Smooth muscle cell (in vitro differentiated cells): ENCODE measurements at regions not wholly inside any gene's neighbourhood (a gene's known extent, or its start where the extent isn't known, plus 50 kb on each side); places are given as distances from the start of the nearest gene placed in this dataset.
A peak's percentile ranks its signal among the peaks of the same experiment; 100 is the strongest.

ENCODE experiments used
- DNase-seq: peaks from one replicate; lab custom pipeline; 2025; ENCODE audit not compliant: unreplicated experiment; lab: John Stamatoyannopoulos, UW
- H2AFZ ChIP-seq: fragments of 200-600 bp; sonication (generic); 2 replicates; pipeline ENCODE4 v1.6.0; 2016; ENCODE audit warnings: antibody characterized with exemption, low read depth, mild to moderate bottlenecking
- H3F3A ChIP-seq: fragments of 200-600 bp; sonication (generic); 2 replicates; pipeline ENCODE4 v1.6.0; 2017; ENCODE audit warnings: antibody characterized with exemption, low read depth
- H3K27ac ChIP-seq: fragments of 200-600 bp; sonication (generic); 2 replicates; pipeline ENCODE4 v1.5.1; 2016; ENCODE audit warnings: low read depth, mild to moderate bottlenecking
- H3K27me3 ChIP-seq: fragments of 200-600 bp; sonication (generic); 2 replicates; pipeline ENCODE4 v1.6.1; 2016; ENCODE audit warnings: low read depth, mild to moderate bottlenecking
- H3K36me3 ChIP-seq: fragments of 200-600 bp; sonication (generic); 2 replicates; pipeline ENCODE4 v1.5.1; 2016; ENCODE audit warnings: low read depth
- H3K4me1 ChIP-seq: fragments of 200-600 bp; sonication (generic); 2 replicates; pipeline ENCODE4 v1.5.1; 2016; ENCODE audit warnings: low read depth
- H3K4me2 ChIP-seq: fragments of 200-600 bp; sonication (generic); 2 replicates; pipeline ENCODE4 v1.6.0; 2016; ENCODE audit warnings: mild to moderate bottlenecking
- H3K4me3 ChIP-seq: fragments of 200-600 bp; sonication (generic); 2 replicates; pipeline ENCODE4 v1.5.1; 2016; ENCODE audit warnings: mild to moderate bottlenecking
- H3K79me2 ChIP-seq: fragments of 200-600 bp; sonication (generic); 2 replicates; pipeline ENCODE4 v1.6.0; 2016; ENCODE audit warnings: low read depth, mild to moderate bottlenecking
- H3K9ac ChIP-seq: fragments of 200-600 bp; sonication (generic); 2 replicates; pipeline ENCODE4 v1.6.0; 2016; ENCODE audit warnings: low read depth
- H3K9me3 ChIP-seq: fragments of 200-600 bp; sonication (generic); replicated peaks from 2 replicates; pipeline ENCODE4 v1.5.1; 2016; ENCODE audit warnings: low read depth
- H4K20me1 ChIP-seq: fragments of 200-600 bp; sonication (generic); 2 replicates; pipeline ENCODE4 v1.6.0; 2016; ENCODE audit warnings: low read depth
- WGBS: methylation state at CpG from one replicate; pipeline ENCODE4 v1.1.7; 2016; ENCODE audit warnings: low lambda C conversion rate; 5-methylcytosine and 5-hydroxymethylcytosine counted together
- TF ChIP-seq, protein P1 (sequence below): fragments of 200-600 bp; sonication (generic); IDR thresholded peaks from 2 replicates; pipeline ENCODE4 v1.5.1; 2017; ENCODE audit warnings: borderline replicate concordance, mild to moderate bottlenecking, antibody characterized with exemption; ENCODE audit not compliant: insufficient read depth, poor library complexity, severe bottlenecking

DNA sequence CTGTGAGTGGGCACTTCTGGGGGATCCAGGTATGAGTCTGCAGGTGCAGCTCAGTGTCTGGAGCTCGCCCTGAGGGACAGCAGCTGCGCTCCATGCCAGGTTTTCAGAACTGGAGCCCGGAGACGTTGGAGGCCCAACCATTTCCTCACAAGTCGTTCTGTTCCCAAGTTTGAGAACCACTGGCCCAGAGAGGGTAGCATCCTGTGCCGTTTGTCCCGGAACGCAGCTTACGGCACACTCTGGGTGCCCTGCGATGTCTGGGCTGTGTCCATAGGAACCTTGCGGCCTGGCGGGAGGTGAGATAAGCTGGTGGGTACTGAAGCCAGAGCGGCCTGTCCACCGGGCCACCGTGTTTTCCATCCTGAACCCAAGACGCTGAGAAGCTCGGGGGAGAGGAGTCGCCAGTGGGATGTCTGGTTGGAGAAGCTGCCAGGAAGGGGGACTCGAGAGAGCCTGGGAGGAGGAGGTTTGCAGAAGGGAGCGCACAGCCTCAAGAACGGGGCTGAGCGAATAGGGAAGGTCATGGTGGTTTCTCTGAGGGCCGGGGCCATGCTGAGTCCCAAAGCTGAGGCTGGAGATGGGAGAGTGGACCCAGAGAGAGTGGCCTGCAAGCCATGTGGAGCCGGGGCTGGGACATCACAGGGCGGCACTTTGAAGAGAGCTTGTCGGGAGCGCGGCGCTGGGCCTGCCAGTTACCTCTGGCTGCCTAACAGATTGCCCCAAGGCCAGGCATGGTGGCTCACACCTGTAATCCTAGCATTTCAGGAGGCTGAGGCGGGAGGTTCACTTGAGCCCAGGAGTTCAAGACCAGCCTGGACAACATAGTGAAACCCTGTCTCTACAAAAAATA is 211.0 kb upstream of the GSE1 start:
- TF ChIP-seq, protein P1, sequence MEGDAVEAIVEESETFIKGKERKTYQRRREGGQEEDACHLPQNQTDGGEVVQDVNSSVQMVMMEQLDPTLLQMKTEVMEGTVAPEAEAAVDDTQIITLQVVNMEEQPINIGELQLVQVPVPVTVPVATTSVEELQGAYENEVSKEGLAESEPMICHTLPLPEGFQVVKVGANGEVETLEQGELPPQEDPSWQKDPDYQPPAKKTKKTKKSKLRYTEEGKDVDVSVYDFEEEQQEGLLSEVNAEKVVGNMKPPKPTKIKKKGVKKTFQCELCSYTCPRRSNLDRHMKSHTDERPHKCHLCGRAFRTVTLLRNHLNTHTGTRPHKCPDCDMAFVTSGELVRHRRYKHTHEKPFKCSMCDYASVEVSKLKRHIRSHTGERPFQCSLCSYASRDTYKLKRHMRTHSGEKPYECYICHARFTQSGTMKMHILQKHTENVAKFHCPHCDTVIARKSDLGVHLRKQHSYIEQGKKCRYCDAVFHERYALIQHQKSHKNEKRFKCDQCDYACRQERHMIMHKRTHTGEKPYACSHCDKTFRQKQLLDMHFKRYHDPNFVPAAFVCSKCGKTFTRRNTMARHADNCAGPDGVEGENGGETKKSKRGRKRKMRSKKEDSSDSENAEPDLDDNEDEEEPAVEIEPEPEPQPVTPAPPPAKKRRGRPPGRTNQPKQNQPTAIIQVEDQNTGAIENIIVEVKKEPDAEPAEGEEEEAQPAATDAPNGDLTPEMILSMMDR: no peak
- no peak overlapping the region for H3K27ac ChIP-seq
- no peak for DNase-seq
- WGBS: 93% methylated on average over 30 of the region's 30 CpGs
- H3K4me3 ChIP-seq: no peak overlapping the region
- H3K9me3 ChIP-seq: no peaks in the 10 kb centered on the region
- no peaks in the 10 kb centered on the region for H3F3A ChIP-seq
- peak overlapping the region; percentile 2 for H3K4me2 ChIP-seq
- H3K27me3 ChIP-seq: no peaks in the 10 kb centered on the region
- no peaks in the 10 kb centered on the region for H3K79me2 ChIP-seq
- no peaks in the 10 kb centered on the region for H4K20me1 ChIP-seq
- H3K36me3 ChIP-seq: no peaks in the 10 kb centered on the region
- H3K4me1 ChIP-seq: peaks cover 5% of the 10 kb centered on the region
- no peak overlapping the region for H3K9ac ChIP-seq
- H2AFZ ChIP-seq: no peak overlapping the region

DNA sequence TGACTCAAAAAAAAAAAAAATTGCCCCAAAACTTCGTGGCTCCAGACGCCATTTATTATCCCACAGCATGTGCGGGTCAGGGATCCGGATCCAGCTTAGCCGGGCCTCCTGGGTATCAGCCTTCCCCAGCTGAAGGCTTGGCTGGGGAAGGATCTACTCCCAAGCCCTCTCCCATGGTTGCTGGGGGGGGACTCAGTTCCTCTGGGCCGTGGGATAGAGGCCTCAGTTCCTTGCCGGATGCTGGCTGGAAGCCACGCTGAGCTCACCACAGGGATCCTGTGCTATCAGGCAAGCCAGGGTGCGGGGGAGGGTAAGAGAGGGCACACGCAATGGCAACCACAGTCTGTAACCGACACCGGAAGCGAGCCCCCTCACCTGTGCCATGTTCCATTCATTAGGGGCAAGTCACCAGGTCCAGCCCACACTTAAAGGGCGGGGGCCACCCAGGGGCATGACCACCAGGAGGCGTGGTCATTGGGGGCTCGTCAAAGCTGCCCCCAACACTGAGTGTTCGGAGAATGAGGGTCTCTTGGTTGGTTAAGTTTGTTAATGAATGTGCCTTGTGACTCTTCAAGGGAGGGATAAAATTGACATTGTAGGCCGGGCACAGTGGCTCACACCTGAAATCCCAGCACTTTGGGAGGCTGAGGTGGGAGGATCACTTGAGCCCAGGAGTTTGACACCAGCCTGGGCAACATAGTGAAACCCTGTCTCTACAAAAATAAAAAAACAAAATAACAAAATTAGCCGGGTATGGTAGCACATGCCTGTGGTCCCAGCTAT is 210.0 kb upstream of the GSE1 start:
- no peak overlapping the region for H3K27ac ChIP-seq
- H4K20me1 ChIP-seq: no peaks in the 10 kb centered on the region
- WGBS: 68% methylated on average over 15 of the region's 19 CpGs
- no peak for DNase-seq
- H3F3A ChIP-seq: no peaks in the 10 kb centered on the region
- no peaks in the 10 kb centered on the region for H3K36me3 ChIP-seq
- peak overlapping the region; percentile 2 for H3K4me2 ChIP-seq
- no peak overlapping the region for H2AFZ ChIP-seq
- H3K9ac ChIP-seq: no peak overlapping the region
- TF ChIP-seq, protein P1: no peak
- no peaks in the 10 kb centered on the region for H3K9me3 ChIP-seq
- H3K4me3 ChIP-seq: no peak overlapping the region
- H3K79me2 ChIP-seq: no peaks in the 10 kb centered on the region
- H3K27me3 ChIP-seq: no peaks in the 10 kb centered on the region
- peaks cover 5% of the 10 kb centered on the region for H3K4me1 ChIP-seq

DNA sequence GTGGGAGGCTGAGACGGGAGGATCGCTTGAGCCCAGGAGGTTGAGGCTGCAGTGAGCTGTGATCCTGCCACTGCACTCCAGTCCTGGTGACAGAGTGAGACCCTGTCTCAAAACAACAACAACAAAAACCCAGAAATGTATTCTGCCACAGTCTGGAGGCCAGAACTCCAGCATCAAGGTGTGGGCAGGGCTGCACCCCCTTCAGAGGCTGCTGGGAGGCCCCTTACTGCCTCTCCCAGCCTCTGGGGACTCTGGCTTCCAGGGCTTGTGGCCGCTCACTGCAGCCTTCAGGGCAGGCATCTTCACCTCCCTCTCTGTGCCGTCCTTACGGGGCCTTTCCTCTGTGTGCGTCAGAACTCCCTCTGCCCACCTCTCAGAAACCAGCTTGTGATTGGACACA is 209.4 kb upstream of the GSE1 start:
- TF ChIP-seq, protein P1: no peak
- Histone ChIP-seq H3K79me2 (no peaks in the 10 kb centered on the region), H3K9ac (no peak overlapping the region), H3K36me3 (no peaks in the 10 kb centered on the region), H3F3A (no peaks in the 10 kb centered on the region), H3K27ac (no peak overlapping the region), H3K9me3 (no peaks in the 10 kb centered on the region), H4K20me1 (no peaks in the 10 kb centered on the region), H3K4me3 (no peak overlapping the region), H2AFZ (no peak overlapping the region), H3K4me1 (peaks cover 5% of the 10 kb centered on the region), H3K4me2 (no peak overlapping the region), H3K27me3 (no peaks in the 10 kb centered on the region)
- DNase-seq: no peak
- WGBS: 87% methylated on average over 6 of the region's 6 CpGs
